SK-N-SH (cell line): ENCODE measurements at regions not wholly inside any gene's neighbourhood (a gene's known extent, or its start where the extent isn't known, plus 50 kb on each side); places are given as distances from the start of the nearest gene placed in this dataset.

Experiments used
- CTCF ChIP-seq: fragments of 200-600 bp; sonication (generic); IDR thresholded peaks from 2 replicates; pipeline ENCODE4 v1.6.1; 2017; ENCODE audit warnings: antibody characterized with exemption, mild to moderate bottlenecking, moderate library complexity
- EP300 ChIP-seq, 2 experiments: IDR thresholded peaks; 2 replicates each; pipeline versions ENCODE4 v1.4.0 to v1.6.1; 2012; ENCODE audit warnings: borderline replicate concordance in 1 of 2, low read depth in 1 of 2, low read length in 1 of 2
- EZH2phosphoT487 ChIP-seq: fragments of 200-600 bp; sonication (generic); IDR thresholded peaks from 2 replicates; pipeline ENCODE4 v1.6.1; 2017; ENCODE audit warnings: low read depth, mixed run types, mild to moderate bottlenecking, antibody characterized with exemption, moderate library complexity, borderline replicate concordance
- FOXM1 ChIP-seq: IDR thresholded peaks from 2 replicates; pipeline ENCODE4 v1.4.0; 2012; ENCODE audit warnings: low read depth, mild to moderate bottlenecking
- GATA2 ChIP-seq: sonication (generic); formaldehyde crosslinking; IDR thresholded peaks from 2 replicates; pipeline ENCODE4 v1.5.0; 2020; ENCODE audit warnings: mild to moderate bottlenecking, missing genetic modification reagents
- JUND ChIP-seq: IDR thresholded peaks from 2 replicates; pipeline ENCODE4 v1.4.0; 2012
- POLR2AphosphoS5 ChIP-seq: IDR thresholded peaks from 2 replicates; pipeline ENCODE4 v1.6.1; 2012; ENCODE audit warnings: low read depth, low read length
- RAD21 ChIP-seq: IDR thresholded peaks from 2 replicates; pipeline ENCODE4 v1.6.1; 2012; ENCODE audit warnings: mild to moderate bottlenecking, low read length
- RCOR1 ChIP-seq: fragments of 150-350 bp; IDR thresholded peaks from 2 replicates; pipeline ENCODE4 v1.6.1; 2017; ENCODE audit warnings: antibody characterized with exemption, low read length
- REST ChIP-seq: IDR thresholded peaks from 2 replicates; pipeline ENCODE4 v1.6.1; 2012; ENCODE audit warnings: mild to moderate bottlenecking, low read depth, low read length, moderate library complexity
- SIN3A ChIP-seq: IDR thresholded peaks from 2 replicates; pipeline ENCODE4 v1.6.1; 2012; ENCODE audit warnings: low read depth, mild to moderate bottlenecking, low read length, moderate library complexity, borderline replicate concordance
- SMC3 ChIP-seq: IDR thresholded peaks from 2 replicates; pipeline ENCODE4 v1.6.1; 2012; ENCODE audit warnings: low read depth, low read length, improper control_type of control experiment
- TF ChIP-seq, protein P1 (sequence below): fragments of 150-350 bp; IDR thresholded peaks from 2 replicates; pipeline ENCODE4 v1.6.1; 2017; ENCODE audit warnings: antibody characterized with exemption, low read length, low read depth, borderline replicate concordance

DNA sequence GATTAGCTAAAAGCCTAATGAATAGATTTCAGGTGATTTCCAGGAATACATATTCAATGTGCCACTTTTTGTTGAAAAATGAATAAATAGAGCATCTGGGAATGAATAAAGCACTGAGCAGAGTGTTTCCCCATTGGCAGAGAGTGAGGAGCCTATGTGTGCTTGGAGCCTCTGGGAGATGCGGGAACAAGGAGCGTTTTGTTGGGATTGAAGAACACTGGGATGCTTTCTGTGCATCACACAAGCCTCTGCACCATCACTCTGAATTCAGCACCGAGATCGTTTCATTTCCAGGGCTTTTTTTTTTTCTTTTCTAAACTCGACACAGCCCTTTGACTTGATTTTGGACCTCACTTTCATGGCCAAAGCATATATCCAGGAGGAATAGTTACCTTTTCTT is 111.4 kb downstream of the BAMBI start:
- TF ChIP-seq CTCF (no peak), GATA2 (CRISPR knock-in tag) (no peak), RAD21 (no peak), EP300 (IDR thresholded peaks at IDR 0.05; ENCODE audit: borderline replicate concordance in 1 of 2, low read depth in 1 of 2, low read length in 1 of 2) (no peak), POLR2AphosphoS5 (no peak), EZH2phosphoT487 (no peak), REST (no peak), RCOR1 (no peak), SIN3A (no peak), FOXM1 (no peak), SMC3 (no peak), JUND (no peak)
- TF ChIP-seq, protein P1, sequence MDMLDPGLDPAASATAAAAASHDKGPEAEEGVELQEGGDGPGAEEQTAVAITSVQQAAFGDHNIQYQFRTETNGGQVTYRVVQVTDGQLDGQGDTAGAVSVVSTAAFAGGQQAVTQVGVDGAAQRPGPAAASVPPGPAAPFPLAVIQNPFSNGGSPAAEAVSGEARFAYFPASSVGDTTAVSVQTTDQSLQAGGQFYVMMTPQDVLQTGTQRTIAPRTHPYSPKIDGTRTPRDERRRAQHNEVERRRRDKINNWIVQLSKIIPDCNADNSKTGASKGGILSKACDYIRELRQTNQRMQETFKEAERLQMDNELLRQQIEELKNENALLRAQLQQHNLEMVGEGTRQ = no peak
